AG20443 (cell line): ENCODE measurements at regions not wholly inside any gene's neighbourhood (a gene's known extent, or its start where the extent isn't known, plus 50 kb on each side); places are given as distances from the start of the nearest gene placed in this dataset.

Source experiments
- DNase-seq: peaks from one replicate; pipeline ENCODE4 v3.0.0; 2012; ENCODE audit warnings: low spot score, mixed read lengths

- DNase-seq = no peak
These were observed 1135.4 kb downstream of the LRFN5 start for GRCh38 chr14:42742084-42742483.

GRCh38 chr14:42736408-42736807 is 1129.7 kb downstream of the LRFN5 start:
- DNase-seq = no peak

GRCh38 chr14:42734041-42734440 is 1127.4 kb downstream of the LRFN5 start:
- no peak for DNase-seq

- DNase-seq = no peak
These were observed 1125.3 kb downstream of the LRFN5 start for GRCh38 chr14:42732005-42732404.

GRCh38 chr14:42731480-42731879 is 1124.8 kb downstream of the LRFN5 start:
- DNase-seq = no peak

- no peak for DNase-seq
These were observed 1123.0 kb downstream of the LRFN5 start for GRCh38 chr14:42729681-42730080.

GRCh38 chr14:42719391-42719790 is 1112.7 kb downstream of the LRFN5 start:
- no peak for DNase-seq

GRCh38 chr14:42715316-42715715 is 1108.6 kb downstream of the LRFN5 start:
- no peak for DNase-seq

- no peak for DNase-seq
These were observed 1103.4 kb downstream of the LRFN5 start for GRCh38 chr14:42710071-42710470.

- DNase-seq = no peak
These were observed 1096.8 kb downstream of the LRFN5 start for GRCh38 chr14:42703501-42703900.

- DNase-seq = no peak
These were observed 1080.7 kb downstream of the LRFN5 start for GRCh38 chr14:42687421-42687820.

GRCh38 chr14:42683707-42684106 is 1077.0 kb downstream of the LRFN5 start:
- DNase-seq = no peak

GRCh38 chr14:42676636-42677035 is 1070.0 kb downstream of the LRFN5 start:
- DNase-seq = no peak

GRCh38 chr14:42673963-42674362 is 1067.3 kb downstream of the LRFN5 start:
- no peak for DNase-seq

- DNase-seq = no peak
These were observed 1065.0 kb downstream of the LRFN5 start for GRCh38 chr14:42671636-42672035.

GRCh38 chr14:42665083-42665482 is 1058.4 kb downstream of the LRFN5 start:
- DNase-seq = no peak

GRCh38 chr14:42664190-42664589 is 1057.5 kb downstream of the LRFN5 start:
- no peak for DNase-seq

- no peak for DNase-seq
These were observed 1048.0 kb downstream of the LRFN5 start for GRCh38 chr14:42654707-42655106.

- no peak for DNase-seq
These were observed 1036.1 kb downstream of the LRFN5 start for GRCh38 chr14:42642787-42643186.

- no peak for DNase-seq
These were observed 1026.9 kb downstream of the LRFN5 start for GRCh38 chr14:42633504-42634095.

GRCh38 chr14:42629553-42629952 is 1022.9 kb downstream of the LRFN5 start:
- DNase-seq = no peak

GRCh38 chr14:42628602-42629001 is 1021.9 kb downstream of the LRFN5 start:
- DNase-seq = no peak

- no peak for DNase-seq
These were observed 1020.3 kb downstream of the LRFN5 start for GRCh38 chr14:42626986-42627385.

GRCh38 chr14:42624980-42625761 is 1018.5 kb downstream of the LRFN5 start:
- no peak for DNase-seq
